ENCODE measurements at regions not wholly inside any gene's neighbourhood (a gene's known extent, or its start where the extent isn't known, plus 50 kb on each side); places are given as distances from the start of the nearest gene placed in this dataset.

DNA sequence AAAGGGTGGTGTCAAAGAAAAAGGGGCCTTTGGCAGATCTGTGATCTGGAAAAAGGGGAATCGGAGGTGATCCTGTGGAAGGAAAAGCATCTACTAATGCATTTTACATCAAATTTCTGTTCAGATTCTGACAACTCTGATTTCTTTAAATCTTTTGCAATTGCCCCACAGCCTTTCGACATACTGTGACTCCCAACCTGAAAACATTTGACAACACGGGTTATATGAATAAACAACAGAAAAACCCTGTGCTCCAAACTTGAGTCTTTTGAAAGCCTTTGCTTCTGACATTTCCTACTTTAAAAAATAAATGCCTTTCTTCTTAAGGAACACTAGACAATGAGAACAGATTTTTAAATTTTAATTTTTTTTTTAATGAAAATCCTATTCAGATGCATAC, 231.9 kb upstream of the HMGA2 start:
- intact Hi-C loops (cut with DNase I): no loop called here
- no peaks in the 10 kb centered on the region for H3K27me3 ChIP-seq
- H3K4me1 ChIP-seq: no peaks in the 10 kb centered on the region
- H3K36me3 ChIP-seq: no peaks in the 10 kb centered on the region
- no peaks in the 10 kb centered on the region for H3K9me3 ChIP-seq
- TF ChIP-seq, protein P1, sequence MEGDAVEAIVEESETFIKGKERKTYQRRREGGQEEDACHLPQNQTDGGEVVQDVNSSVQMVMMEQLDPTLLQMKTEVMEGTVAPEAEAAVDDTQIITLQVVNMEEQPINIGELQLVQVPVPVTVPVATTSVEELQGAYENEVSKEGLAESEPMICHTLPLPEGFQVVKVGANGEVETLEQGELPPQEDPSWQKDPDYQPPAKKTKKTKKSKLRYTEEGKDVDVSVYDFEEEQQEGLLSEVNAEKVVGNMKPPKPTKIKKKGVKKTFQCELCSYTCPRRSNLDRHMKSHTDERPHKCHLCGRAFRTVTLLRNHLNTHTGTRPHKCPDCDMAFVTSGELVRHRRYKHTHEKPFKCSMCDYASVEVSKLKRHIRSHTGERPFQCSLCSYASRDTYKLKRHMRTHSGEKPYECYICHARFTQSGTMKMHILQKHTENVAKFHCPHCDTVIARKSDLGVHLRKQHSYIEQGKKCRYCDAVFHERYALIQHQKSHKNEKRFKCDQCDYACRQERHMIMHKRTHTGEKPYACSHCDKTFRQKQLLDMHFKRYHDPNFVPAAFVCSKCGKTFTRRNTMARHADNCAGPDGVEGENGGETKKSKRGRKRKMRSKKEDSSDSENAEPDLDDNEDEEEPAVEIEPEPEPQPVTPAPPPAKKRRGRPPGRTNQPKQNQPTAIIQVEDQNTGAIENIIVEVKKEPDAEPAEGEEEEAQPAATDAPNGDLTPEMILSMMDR (IDR thresholded peaks at IDR 0.05): no peak
- no peak overlapping the region for H3K4me3 ChIP-seq
- no peak overlapping the region for H3K27ac ChIP-seq
- no peak for DNase-seq (ENCODE audit: low spot score in 2 of 2)

GRCh38 chr12:65593239-65593701, 231.0 kb upstream of the HMGA2 start:
- H3K27ac ChIP-seq: no peak overlapping the region
- H3K4me3 ChIP-seq: no peak overlapping the region
- intact Hi-C loops (cut with DNase I): no loop called here
- TF ChIP-seq, protein P1 (IDR thresholded peaks at IDR 0.05): no peak
- H3K27me3 ChIP-seq: no peaks in the 10 kb centered on the region
- H3K9me3 ChIP-seq: no peaks in the 10 kb centered on the region
- no peaks in the 10 kb centered on the region for H3K4me1 ChIP-seq
- no peak for DNase-seq (ENCODE audit: low spot score in 2 of 2)
- H3K36me3 ChIP-seq: no peaks in the 10 kb centered on the region

- no peaks in the 10 kb centered on the region for H3K36me3 ChIP-seq
- intact Hi-C loops (cut with DNase I): no loop called here
- H3K27me3 ChIP-seq: no peaks in the 10 kb centered on the region
- no peaks in the 10 kb centered on the region for H3K4me1 ChIP-seq
- no peaks in the 10 kb centered on the region for H3K9me3 ChIP-seq
- no peak overlapping the region for H3K4me3 ChIP-seq
- TF ChIP-seq, protein P1 (IDR thresholded peaks at IDR 0.05): no peak
- no peak for DNase-seq (ENCODE audit: low spot score in 2 of 2)
- H3K27ac ChIP-seq: no peak overlapping the region
These were observed 229.9 kb upstream of the HMGA2 start for GRCh38 chr12:65594409-65594808.

DNA sequence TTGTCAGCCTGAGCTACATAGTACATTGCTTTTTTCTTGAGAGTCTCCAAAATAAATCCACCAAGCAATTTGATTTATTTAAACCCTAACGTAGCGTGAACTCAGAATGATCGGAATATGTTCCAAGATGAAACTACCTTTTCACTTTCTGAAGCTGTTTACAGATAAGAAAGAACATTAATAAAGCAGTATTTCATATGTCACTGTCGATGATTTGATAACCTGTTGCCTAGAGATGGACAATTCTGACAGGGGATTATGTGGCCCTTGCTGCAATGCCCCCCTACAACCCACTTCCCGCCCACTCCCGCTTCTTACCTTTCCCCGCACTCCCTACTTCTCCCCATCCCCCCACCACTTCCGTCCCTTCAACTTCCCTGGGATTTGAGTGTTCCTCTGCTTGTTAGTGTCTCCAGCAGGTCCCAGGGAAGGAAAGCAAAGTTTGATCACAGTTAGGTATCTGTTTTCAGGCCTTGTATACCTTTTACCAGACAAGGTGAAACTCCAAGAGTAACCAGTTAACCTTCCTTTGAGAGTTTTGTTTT, 229.2 kb upstream of the HMGA2 start:
- H3K27ac ChIP-seq: no peak overlapping the region
- no peaks in the 10 kb centered on the region for H3K27me3 ChIP-seq
- no peak for DNase-seq (ENCODE audit: low spot score in 2 of 2)
- intact Hi-C loops (cut with DNase I): no loop called here
- H3K36me3 ChIP-seq: no peaks in the 10 kb centered on the region
- no peaks in the 10 kb centered on the region for H3K4me1 ChIP-seq
- H3K9me3 ChIP-seq: no peaks in the 10 kb centered on the region
- no peak overlapping the region for H3K4me3 ChIP-seq
- TF ChIP-seq, protein P1 (IDR thresholded peaks at IDR 0.05): no peak

GRCh38 chr12:65596514-65597091, 227.7 kb upstream of the HMGA2 start:
- H3K27me3 ChIP-seq: no peaks in the 10 kb centered on the region
- H3K4me3 ChIP-seq: no peak overlapping the region
- TF ChIP-seq, protein P1 (IDR thresholded peaks at IDR 0.05): no peak
- intact Hi-C loops (cut with DNase I): no loop called here
- no peaks in the 10 kb centered on the region for H3K9me3 ChIP-seq
- no peak for DNase-seq (ENCODE audit: low spot score in 2 of 2)
- H3K36me3 ChIP-seq: no peaks in the 10 kb centered on the region
- H3K27ac ChIP-seq: no peak overlapping the region
- H3K4me1 ChIP-seq: no peaks in the 10 kb centered on the region
